Heart right ventricle (tissue), 16 donors: ENCODE measurements at regions not wholly inside any gene's neighbourhood (a gene's known extent, or its start where the extent isn't known, plus 50 kb on each side); places are given as distances from the start of the nearest gene placed in this dataset.
"Not testable (repeated sequence)": the region's sequence is repeated elsewhere in the genome, so short reads cannot be mapped to it uniquely, and the experiment has no call there.

Source experiments
- ATAC-seq, 8 donors: fragments of 200-7000 bp; cut with Tn5 transposase; one replicate each; pipeline ENCODE4 v1.9.1; 2020; ENCODE audit warnings: mild to moderate bottlenecking in 8 of 8, moderate library complexity in 8 of 8, moderate number of reproducible peaks in 1 of 8
- DNase-seq, 2 donors: peaks; one replicate each; pipeline ENCODE4 v3.0.0-alpha.2; 2020
- H3K27ac ChIP-seq, 10 donors: fragments of 200-600 bp; sonication (generic) in 2 of 10; one replicate each; pipeline versions ENCODE4 v1.5.0 to v1.8.0; 2020 to 2022; ENCODE audit warnings: mild to moderate bottlenecking in 3 of 10
- H3K27me3 ChIP-seq, 7 donors: fragments of 200-600 bp; one replicate each; pipeline ENCODE4 v1.8.0; 2021 to 2022; ENCODE audit warnings: mild to moderate bottlenecking in 2 of 7
- H3K36me3 ChIP-seq, 9 donors: fragments of 200-600 bp; sonication (generic) in 1 of 9; one replicate each; pipeline versions ENCODE4 v1.5.0 to v1.8.0; 2020 to 2022; ENCODE audit warnings: mild to moderate bottlenecking in 2 of 9
- H3K4me1 ChIP-seq, 9 donors: fragments of 200-600 bp; sonication (generic) in 1 of 9; one replicate each; pipeline versions ENCODE4 v1.5.0 to v1.8.0; 2020 to 2022; ENCODE audit warnings: mild to moderate bottlenecking in 4 of 9
- H3K4me3 ChIP-seq, 10 donors: fragments of 200-600 bp; sonication (generic) in 2 of 10; one replicate each; pipeline versions ENCODE4 v1.5.0 to v1.8.0; 2020 to 2022; ENCODE audit warnings: mild to moderate bottlenecking in 7 of 10, moderate library complexity in 2 of 10
- H3K9me3 ChIP-seq, 11 donors: fragments of 200-600 bp in 10 of 11; sonication (generic) in 2 of 11; one replicate each; pipeline versions ENCODE4 v1.5.0 to v1.8.0; 2013 to 2022; ENCODE audit warnings: mild to moderate bottlenecking in 2 of 11, control low read depth in 1 of 11, moderate library complexity in 1 of 11
- CTCF ChIP-seq, 9 donors: fragments of 200-600 bp; sonication (generic) in 2 of 9; IDR thresholded peaks; one replicate each; pipeline versions ENCODE4 v1.5.0 to v1.8.0; 2021 to 2022; ENCODE audit warnings: antibody characterized with exemption in 9 of 9, mild to moderate bottlenecking in 5 of 9, moderate library complexity in 1 of 9
- WGBS, 2 donors: extraction: QIAGEN DNeasy Blood & Tissue Kit; methylation state at CpG; one replicate each; pipeline ENCODE4 v1.1.7; 2013; ENCODE audit warnings: inconsistent platforms in 1 of 2; 5-methylcytosine and 5-hydroxymethylcytosine counted together
- intact Hi-C, 10 donors: fragments of 100-400 bp; cut with DNase I; formaldehyde crosslinking; loops; one replicate each; pipeline versions ENCODE4 v1.11.1 to v1.14.2; 2022
- donor health status: Arrhythmogenic right ventricular cardiomyopathy.
- donor health status: ischemic (EF 13 %, LVEDD 7.1; RV severe dilation, severe dysfunction).
- donor health status: healthy with polysubstance abuse.
- donor health status: DM: no; HTN: yes; CAD: no.
- donor health status: DM: no; HTN: no; CAD: no.
- donor health status: ischemic (EF 25% LVEDD 6.9; RV normal size, moderate dysfunction).
- donor health status: ischemic (EF 25% LVEDD 5.7; RV mildly dilated, moderate dysfunction).
- donor health status: healthy.
- donor health status: DM: yes; HTN: yes; CAD: no.
- donor health status: Ischemic cardiomyopathy.
- donor health status: ischemic (EF 35%, LVEDD 5.7; RV mildly dilated, moderate dysfunction).
- donor health status: nonischemic (EF 11% LVEDD 7.7; RV severe dilation, severe dysfunction).
- donor health status: DM: yes; HTN: yes; CAD: no.
- donor health status: PGD.
- donor health status: ischemic (EF 29% LVEDD 5.4; RV normal size, mild dysfunction).
- donor health status: nonischemic (EF 23%, LVEDD 6.1; RV moderate dilation, normal function).

DNA sequence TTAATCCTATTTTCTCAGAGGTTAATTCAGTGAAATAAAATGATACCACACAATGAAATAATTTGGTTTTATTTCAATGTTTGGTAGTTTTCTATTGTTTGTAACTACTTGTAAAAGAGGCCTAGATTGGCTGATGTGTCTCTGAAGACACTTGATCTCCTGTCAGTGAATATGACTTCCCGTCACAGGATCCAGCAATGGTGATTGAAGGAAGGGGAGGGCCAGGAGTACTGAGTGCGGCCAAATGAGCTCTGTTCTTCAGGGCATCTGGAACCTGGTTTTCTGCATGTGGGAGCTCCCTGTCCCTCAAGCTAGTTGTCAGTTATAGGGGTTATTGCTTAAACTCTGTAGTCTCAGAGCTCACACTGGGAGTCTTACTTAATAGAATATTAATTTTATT is 86.5 kb upstream of the OTUD4 start:
- 32 to 34% methylated on average over 2 of the region's 2 CpGs for WGBS, 2 donors
- Histone ChIP-seq H3K27ac (no peak overlapping the region), H3K4me3 (no peak overlapping the region), H3K4me1 (no peaks in the 10 kb centered on the region), H3K36me3 (no peaks in the 10 kb centered on the region), H3K9me3 (no peaks in the 10 kb centered on the region), H3K27me3 (no peaks in the 10 kb centered on the region)
- no peak for DNase-seq
- intact Hi-C loops: no loop called here
- ATAC-seq: no peak
- TF ChIP-seq CTCF (IDR thresholded peaks at IDR 0.05): no peak

DNA sequence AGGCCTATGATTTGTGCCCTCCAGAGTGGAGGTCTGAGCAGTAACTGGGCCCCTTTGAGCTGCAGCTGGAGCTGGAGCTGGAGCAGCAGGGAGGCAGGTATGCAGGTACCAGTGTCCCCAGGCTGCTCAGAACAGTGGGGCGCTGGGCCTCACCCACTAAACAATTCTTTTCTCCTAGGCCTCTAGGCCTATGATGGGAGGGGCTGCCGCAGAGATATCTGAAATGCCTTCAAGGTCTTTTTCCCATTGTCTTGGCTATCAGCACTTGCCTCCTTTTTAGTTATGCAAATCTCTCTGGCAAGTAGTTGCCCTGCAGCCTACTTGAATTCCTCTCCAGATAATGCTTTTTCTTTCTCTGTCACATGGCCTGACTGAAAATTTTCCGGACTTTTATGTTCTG is 79.7 kb upstream of the OTUD4 start:
- no peak for DNase-seq
- no peak for TF ChIP-seq CTCF (IDR thresholded peaks at IDR 0.05)
- Histone ChIP-seq H3K4me1 (no peaks in the 10 kb centered on the region), H3K9me3 (peaks cover 0 to 17% (median 6%) of the 10 kb centered on the region in 11 donors), H3K27ac (no peak overlapping the region), H3K4me3 (no peak overlapping the region), H3K36me3 (no peaks in the 10 kb centered on the region), H3K27me3 (no peaks in the 10 kb centered on the region)
- intact Hi-C loops: no loop called here
- ATAC-seq: no peak
- WGBS, 2 donors: 84 to 88% methylated on average over 3 of the region's 3 CpGs

GRCh38 chr4:145255311-145255710 is 74.9 kb upstream of the OTUD4 start:
- H3K27ac ChIP-seq, H3K9me3 ChIP-seq, H3K4me3 ChIP-seq, ATAC-seq, H3K36me3 ChIP-seq, H3K4me1 ChIP-seq, H3K27me3 ChIP-seq, DNase-seq, intact Hi-C loops: not testable (repeated sequence)
- WGBS, 2 donors: 69 to 70% methylated on average over 4 of the region's 4 CpGs

GRCh38 chr4:145252190-145252589 is 71.8 kb upstream of the OTUD4 start:
- 77 to 79% methylated on average over 1 of the region's 1 CpG for WGBS, 2 donors
- Histone ChIP-seq H3K36me3 (no peaks in the 10 kb centered on the region), H3K27ac (no peak overlapping the region), H3K27me3 (no peaks in the 10 kb centered on the region), H3K9me3 (no peaks in the 10 kb centered on the region), H3K4me3 (no peak overlapping the region), H3K4me1 (no peaks in the 10 kb centered on the region)
- TF ChIP-seq CTCF (IDR thresholded peaks at IDR 0.05): no peak
- intact Hi-C loops: no loop called here
- DNase-seq: no peak
- ATAC-seq: no peak

DNA sequence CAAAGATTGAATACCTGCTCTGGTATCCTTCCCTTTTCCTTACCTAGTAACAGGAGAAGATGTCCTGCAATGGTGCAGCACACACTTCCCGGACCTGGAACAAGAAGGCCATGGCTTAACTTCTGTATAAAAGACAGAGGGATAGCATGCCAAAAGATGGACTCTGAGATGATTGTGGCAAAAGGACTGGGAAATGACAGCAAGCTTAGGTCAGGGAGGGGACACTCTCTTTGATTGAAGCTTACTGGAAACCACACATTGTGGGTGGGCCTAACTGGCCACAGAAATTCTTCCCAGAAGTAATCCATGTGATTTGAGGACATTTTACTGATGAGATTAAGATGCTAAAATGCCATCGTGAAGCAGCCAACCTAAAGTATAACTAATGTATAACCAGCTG is 71.0 kb upstream of the OTUD4 start:
- ATAC-seq: no peak
- intact Hi-C loops: no loop called here
- 96 to 99% methylated on average over 2 of the region's 2 CpGs for WGBS, 2 donors

More for the DNA sequence above, 71.0 kb upstream of the OTUD4 start:
- Histone ChIP-seq H3K4me3 (no peak overlapping the region), H3K9me3 (no peaks in the 10 kb centered on the region), H3K27ac (no peak overlapping the region), H3K27me3 (no peaks in the 10 kb centered on the region), H3K36me3 (no peaks in the 10 kb centered on the region), H3K4me1 (no peaks in the 10 kb centered on the region)
- no peak for DNase-seq
- TF ChIP-seq CTCF (IDR thresholded peaks at IDR 0.05): no peak
